GM12878 (cell line): ENCODE measurements at regions not wholly inside any gene's neighbourhood (a gene's known extent, or its start where the extent isn't known, plus 50 kb on each side); places are given as distances from the start of the nearest gene placed in this dataset.

Experiments used
- BHLHE40 ChIP-seq, 2 experiments: fragments of 450-650 bp in 1 of 2; IDR thresholded peaks; 2 replicates each; pipeline ENCODE4 v1.6.1; 2011 to 2017; ENCODE audit warnings: low read depth in 2 of 2, borderline replicate concordance in 1 of 2, improper control_type of control experiment in 1 of 2, low read length in 1 of 2, mild to moderate bottlenecking in 1 of 2
- CEBPZ ChIP-seq: fragments of 150-350 bp; IDR thresholded peaks from 2 replicates; pipeline ENCODE4 v1.6.1; 2016; ENCODE audit warnings: low read depth, low read length
- KDM1A ChIP-seq: fragments of 200-600 bp; sonication (generic); IDR thresholded peaks from 2 replicates; pipeline ENCODE4 v1.6.1; 2016; ENCODE audit warnings: borderline replicate concordance
- MYC ChIP-seq: IDR thresholded peaks from 2 replicates; pipeline ENCODE4 v1.6.1; 2011; ENCODE audit warnings: mild to moderate bottlenecking, low read length, moderate library complexity, inconsistent platforms; ENCODE audit not compliant: insufficient read depth, insufficient replicate concordance, insufficient read length, severe bottlenecking
- POLR2A ChIP-seq: IDR thresholded peaks from 2 replicates; pipeline ENCODE4 v1.6.1; 2011; ENCODE audit warnings: low read depth, mild to moderate bottlenecking, low read length
- STAT1 ChIP-seq: fragments of 450-650 bp; conservative IDR thresholded peaks from 2 replicates; pipeline ENCODE4 v1.6.1; 2014; ENCODE audit warnings: antibody characterized with exemption, mild to moderate bottlenecking
- TF ChIP-seq, protein P1 (sequence below), 3 experiments: IDR thresholded peaks in 2 of 3; conservative IDR thresholded peaks in 1 of 3; 2 replicates each; pipeline ENCODE4 v1.5.1; 2011; ENCODE audit warnings: low read depth in 3 of 3, low read length in 3 of 3, mild to moderate bottlenecking in 3 of 3, control low read depth in 2 of 3, moderate library complexity in 2 of 3, inconsistent platforms in 1 of 3, mixed read lengths in 1 of 3; ENCODE audit not compliant: control insufficient read depth in 2 of 3, insufficient read depth in 1 of 3; ENCODE audit errors: extremely low read depth in 1 of 3

DNA sequence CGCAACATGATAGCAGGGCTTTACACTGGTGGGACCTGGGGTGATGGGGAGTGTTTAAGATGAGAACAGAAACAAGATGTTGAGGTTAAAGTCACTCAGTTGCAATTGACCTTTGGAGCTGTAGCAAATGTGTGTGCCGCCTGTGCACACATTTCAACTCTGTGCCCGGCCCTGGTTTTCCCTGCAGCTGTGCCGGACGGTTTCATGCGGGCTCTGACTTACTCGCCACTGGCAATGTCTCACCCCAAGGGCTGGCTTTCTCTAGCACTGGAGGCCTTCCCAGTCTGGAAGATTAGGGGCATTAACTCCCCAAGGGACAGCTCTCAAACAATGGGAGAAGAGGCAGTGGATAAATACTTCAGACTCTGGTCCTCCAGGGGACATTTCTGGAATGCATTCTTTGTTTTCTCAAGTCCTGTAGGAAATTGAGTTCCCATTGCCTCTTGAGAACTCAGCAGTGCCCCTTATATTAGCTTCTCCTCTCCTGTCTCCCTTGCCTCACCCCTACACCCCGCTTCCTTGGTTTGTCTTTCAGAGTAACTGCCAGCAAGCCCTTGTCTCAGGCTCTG, 152.5 kb downstream of the EDEM1 start:
- no peak for TF ChIP-seq POLR2A
- TF ChIP-seq, protein P1, sequence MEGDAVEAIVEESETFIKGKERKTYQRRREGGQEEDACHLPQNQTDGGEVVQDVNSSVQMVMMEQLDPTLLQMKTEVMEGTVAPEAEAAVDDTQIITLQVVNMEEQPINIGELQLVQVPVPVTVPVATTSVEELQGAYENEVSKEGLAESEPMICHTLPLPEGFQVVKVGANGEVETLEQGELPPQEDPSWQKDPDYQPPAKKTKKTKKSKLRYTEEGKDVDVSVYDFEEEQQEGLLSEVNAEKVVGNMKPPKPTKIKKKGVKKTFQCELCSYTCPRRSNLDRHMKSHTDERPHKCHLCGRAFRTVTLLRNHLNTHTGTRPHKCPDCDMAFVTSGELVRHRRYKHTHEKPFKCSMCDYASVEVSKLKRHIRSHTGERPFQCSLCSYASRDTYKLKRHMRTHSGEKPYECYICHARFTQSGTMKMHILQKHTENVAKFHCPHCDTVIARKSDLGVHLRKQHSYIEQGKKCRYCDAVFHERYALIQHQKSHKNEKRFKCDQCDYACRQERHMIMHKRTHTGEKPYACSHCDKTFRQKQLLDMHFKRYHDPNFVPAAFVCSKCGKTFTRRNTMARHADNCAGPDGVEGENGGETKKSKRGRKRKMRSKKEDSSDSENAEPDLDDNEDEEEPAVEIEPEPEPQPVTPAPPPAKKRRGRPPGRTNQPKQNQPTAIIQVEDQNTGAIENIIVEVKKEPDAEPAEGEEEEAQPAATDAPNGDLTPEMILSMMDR (IDR thresholded peaks at IDR 0.05 in 2 of 3, conservative IDR thresholded peaks at IDR 0.05 in 1 of 3; ENCODE audit: control insufficient read depth in 2 of 3, extremely low read depth in 1 of 3, insufficient read depth in 1 of 3, low read depth in 3 of 3, low read length in 3 of 3): no peak
- no peak for TF ChIP-seq STAT1
- no peak for TF ChIP-seq CEBPZ
- TF ChIP-seq KDM1A: no peak
- no peak for TF ChIP-seq MYC
- no peak for TF ChIP-seq BHLHE40 (IDR thresholded peaks at IDR 0.05; ENCODE audit: borderline replicate concordance in 1 of 2, low read depth in 2 of 2, low read length in 1 of 2)
